ENCODE measurements at regions not wholly inside any gene's neighbourhood (a gene's known extent, or its start where the extent isn't known, plus 50 kb on each side); places are given as distances from the start of the nearest gene placed in this dataset.

DNA sequence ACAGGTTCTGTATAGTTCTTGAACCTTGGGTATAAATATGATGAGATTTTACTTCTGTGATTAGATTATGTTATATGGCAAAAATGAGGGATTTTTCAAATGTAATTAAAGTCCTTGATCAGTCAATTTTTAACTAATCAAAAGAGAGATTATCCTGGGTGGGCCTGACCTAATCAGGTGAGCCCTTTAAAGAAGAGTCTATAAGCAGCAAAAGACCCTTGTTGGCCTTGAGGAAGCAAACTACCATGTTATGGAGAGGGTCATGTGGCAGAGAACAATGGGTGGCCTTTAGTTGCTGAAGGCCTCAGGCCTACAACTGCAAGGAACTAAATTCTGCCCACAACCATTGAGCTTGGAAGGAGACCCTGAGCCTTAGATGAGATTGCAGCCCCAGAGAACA is 102.5 kb upstream of the RIPOR2 start:
- H3K27me3 ChIP-seq, result no peaks in the 10 kb centered on the region
- H3K27ac ChIP-seq, result no peak overlapping the region
- no peaks in the 10 kb centered on the region for H3K9me3 ChIP-seq
- no peaks in the 10 kb centered on the region for H3K4me1 ChIP-seq
- intact Hi-C loops (cut with DNase I), result no loop called here
- DNase-seq (ENCODE audit: low spot score in 2 of 2), result no peak
- no peaks in the 10 kb centered on the region for H3K36me3 ChIP-seq
- H3K4me3 ChIP-seq, result no peak overlapping the region
- TF ChIP-seq, protein P1, sequence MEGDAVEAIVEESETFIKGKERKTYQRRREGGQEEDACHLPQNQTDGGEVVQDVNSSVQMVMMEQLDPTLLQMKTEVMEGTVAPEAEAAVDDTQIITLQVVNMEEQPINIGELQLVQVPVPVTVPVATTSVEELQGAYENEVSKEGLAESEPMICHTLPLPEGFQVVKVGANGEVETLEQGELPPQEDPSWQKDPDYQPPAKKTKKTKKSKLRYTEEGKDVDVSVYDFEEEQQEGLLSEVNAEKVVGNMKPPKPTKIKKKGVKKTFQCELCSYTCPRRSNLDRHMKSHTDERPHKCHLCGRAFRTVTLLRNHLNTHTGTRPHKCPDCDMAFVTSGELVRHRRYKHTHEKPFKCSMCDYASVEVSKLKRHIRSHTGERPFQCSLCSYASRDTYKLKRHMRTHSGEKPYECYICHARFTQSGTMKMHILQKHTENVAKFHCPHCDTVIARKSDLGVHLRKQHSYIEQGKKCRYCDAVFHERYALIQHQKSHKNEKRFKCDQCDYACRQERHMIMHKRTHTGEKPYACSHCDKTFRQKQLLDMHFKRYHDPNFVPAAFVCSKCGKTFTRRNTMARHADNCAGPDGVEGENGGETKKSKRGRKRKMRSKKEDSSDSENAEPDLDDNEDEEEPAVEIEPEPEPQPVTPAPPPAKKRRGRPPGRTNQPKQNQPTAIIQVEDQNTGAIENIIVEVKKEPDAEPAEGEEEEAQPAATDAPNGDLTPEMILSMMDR (IDR thresholded peaks at IDR 0.05), result no peak

DNA sequence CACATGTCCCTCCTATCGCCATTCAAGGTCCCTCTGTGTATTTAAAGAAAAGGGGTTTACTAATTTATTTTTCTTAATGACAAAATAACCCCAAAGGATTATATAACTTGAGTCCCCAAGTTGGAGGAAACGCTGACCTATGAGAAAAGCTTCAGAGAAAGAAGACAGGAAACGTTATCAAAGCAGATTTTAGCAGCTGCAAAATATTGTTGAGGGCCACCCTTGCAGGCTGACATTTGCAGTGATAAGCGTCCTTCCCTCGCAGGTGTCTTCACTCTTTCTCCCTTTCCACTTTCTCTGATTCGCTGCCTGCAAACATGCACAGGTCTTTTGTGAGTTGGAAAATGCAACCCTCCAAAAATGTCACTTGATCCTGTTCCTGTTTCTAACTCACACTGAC is 103.2 kb upstream of the RIPOR2 start:
- Histone ChIP-seq H3K27me3 (no peaks in the 10 kb centered on the region), H3K4me3 (no peak overlapping the region), H3K36me3 (no peaks in the 10 kb centered on the region), H3K27ac (no peak overlapping the region), H3K4me1 (no peaks in the 10 kb centered on the region), H3K9me3 (peaks cover 0 to under 1% of the 10 kb centered on the region in 2 donors)
- intact Hi-C loops (cut with DNase I), result no loop called here
- TF ChIP-seq, protein P1 (IDR thresholded peaks at IDR 0.05), result no peak
- no peak for DNase-seq (ENCODE audit: low spot score in 2 of 2)

DNA sequence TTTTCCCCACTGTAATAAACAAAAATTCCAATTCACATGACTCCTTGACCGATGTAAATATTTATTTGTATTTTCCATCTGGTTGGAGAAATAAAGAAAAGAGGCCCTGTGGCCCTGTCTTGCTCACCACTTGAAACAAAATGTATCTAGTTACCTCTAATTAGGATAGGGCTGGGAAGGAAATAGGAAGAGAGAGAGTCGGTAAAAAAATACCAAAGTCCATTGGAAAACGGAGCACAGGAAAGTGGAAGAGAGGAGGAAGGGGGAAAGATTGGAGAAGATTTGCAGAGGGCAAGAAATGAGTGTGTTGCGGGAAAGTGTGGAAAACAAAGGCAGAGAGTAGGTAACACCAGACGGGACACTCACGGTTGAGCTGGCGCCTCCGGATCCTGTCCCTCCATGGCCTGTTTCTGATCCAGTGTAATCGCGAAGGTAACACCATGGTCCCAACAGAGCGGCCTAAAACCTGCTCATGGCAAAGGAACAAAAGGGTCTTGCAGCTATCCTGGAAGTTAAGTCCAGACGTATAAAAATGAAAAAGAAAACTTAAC is 105.8 kb upstream of the RIPOR2 start:
- H3K4me1 ChIP-seq, result no peaks in the 10 kb centered on the region
- TF ChIP-seq, protein P1 (IDR thresholded peaks at IDR 0.05), result no peak
- DNase-seq (ENCODE audit: low spot score in 2 of 2), result no peak
- no peak overlapping the region for H3K27ac ChIP-seq
- H3K36me3 ChIP-seq, result no peaks in the 10 kb centered on the region
- H3K27me3 ChIP-seq, result no peaks in the 10 kb centered on the region
- H3K4me3 ChIP-seq, result no peak overlapping the region
- intact Hi-C loops (cut with DNase I), result no loop called here
- H3K9me3 ChIP-seq, result peaks cover 0 to 2% of the 10 kb centered on the region in 2 donors

DNA sequence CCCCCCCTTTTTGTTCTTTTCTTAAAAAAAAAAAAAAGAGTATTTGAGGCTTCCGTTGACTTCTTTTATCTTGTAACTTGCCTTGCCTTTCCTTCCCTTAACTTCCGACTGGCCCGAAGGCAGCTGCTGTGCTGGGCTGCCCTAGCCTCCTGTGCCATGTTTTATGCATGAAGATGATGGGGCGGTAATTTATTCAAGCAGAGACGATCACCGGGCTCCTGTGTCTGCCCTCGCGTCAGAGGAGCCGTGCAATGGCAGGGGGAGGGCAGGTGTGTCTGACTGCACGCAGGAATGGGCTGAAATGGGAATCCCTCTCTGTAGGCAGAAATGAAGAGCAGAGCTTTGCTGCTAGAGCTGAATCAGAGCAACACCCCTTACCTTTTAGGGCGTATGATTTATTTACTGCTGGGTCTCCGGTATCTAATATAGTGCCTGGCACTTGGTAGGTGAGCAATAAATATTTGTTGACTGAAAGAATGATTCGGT is 106.3 kb upstream of the RIPOR2 start:
- no peak overlapping the region for H3K27ac ChIP-seq

DNA sequence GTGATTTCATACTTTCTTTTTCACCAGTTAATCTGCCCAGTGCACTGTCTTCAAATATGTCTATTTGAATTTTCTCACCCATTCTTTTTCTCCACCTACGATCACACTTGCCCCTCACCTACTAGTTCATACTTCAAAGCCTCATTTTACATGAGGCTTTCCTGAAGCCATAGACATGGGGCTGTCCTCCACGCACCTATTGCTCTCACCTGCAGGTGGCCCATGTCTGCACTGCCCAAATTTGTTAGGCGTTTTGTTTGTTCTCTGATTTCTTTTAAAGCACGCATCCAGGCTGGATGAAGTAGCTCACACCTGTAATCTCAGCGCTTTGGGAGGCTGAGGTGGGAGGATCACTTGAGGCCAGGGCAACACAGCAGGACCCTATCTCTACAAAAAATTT is 106.8 kb upstream of the RIPOR2 start:
- H3K36me3 ChIP-seq, result no peaks in the 10 kb centered on the region
- intact Hi-C loops (cut with DNase I), result no loop called here
- no peaks in the 10 kb centered on the region for H3K27me3 ChIP-seq
- no peak overlapping the region for H3K27ac ChIP-seq
- H3K9me3 ChIP-seq, result peaks cover 0 to 2% of the 10 kb centered on the region in 2 donors
- DNase-seq (ENCODE audit: low spot score in 2 of 2), result no peak
- H3K4me1 ChIP-seq, result no peaks in the 10 kb centered on the region
- no peak overlapping the region for H3K4me3 ChIP-seq
- TF ChIP-seq, protein P1 (IDR thresholded peaks at IDR 0.05), result no peak

More for the DNA sequence above, 106.3 kb upstream of the RIPOR2 start:
- no peak for DNase-seq (ENCODE audit: low spot score in 2 of 2)
- no peak overlapping the region for H3K4me3 ChIP-seq
- H3K9me3 ChIP-seq, result peaks cover 0 to 2% of the 10 kb centered on the region in 2 donors
- no peaks in the 10 kb centered on the region for H3K27me3 ChIP-seq
- H3K36me3 ChIP-seq, result no peaks in the 10 kb centered on the region
- TF ChIP-seq, protein P1 (IDR thresholded peaks at IDR 0.05), result no peak
- no peaks in the 10 kb centered on the region for H3K4me1 ChIP-seq
- intact Hi-C loops (cut with DNase I), result no loop called here
